Tibial artery (tissue), 4 donors: ENCODE measurements at regions not wholly inside any gene's neighbourhood (a gene's known extent, or its start where the extent isn't known, plus 50 kb on each side); places are given as distances from the start of the nearest gene placed in this dataset.

Experiments
- DNase-seq, 2 donors: peaks; one replicate each; pipeline ENCODE4 v3.0.0-alpha.2; 2019
- H3K27ac ChIP-seq, 2 donors: fragments of 200-600 bp; sonication (generic) in 1 of 2; 1 replicate in 1 of 2; 2 replicates in 1 of 2; pipeline ENCODE4 v1.5.1; 2018 to 2019; ENCODE audit warnings: mild to moderate bottlenecking in 1 of 2
- H3K27me3 ChIP-seq, 2 donors: fragments of 200-600 bp; sonication (generic) in 1 of 2; one replicate each; pipeline versions ENCODE4 v1.5.1 to v1.6.0; 2016 to 2019
- H3K36me3 ChIP-seq, 3 donors: fragments of 200-600 bp; sonication (generic) in 2 of 3; one replicate each; pipeline ENCODE4 v1.5.1; 2016 to 2019; ENCODE audit warnings: mild to moderate bottlenecking in 2 of 3
- H3K4me1 ChIP-seq, 4 donors: fragments of 200-600 bp; sonication (generic) in 2 of 4; 1 replicate in 3 of 4; 2 replicates in 1 of 4; pipeline ENCODE4 v1.5.1; 2016 to 2019
- H3K4me3 ChIP-seq, 2 donors: fragments of 200-600 bp; sonication (generic) in 1 of 2; 1 replicate in 1 of 2; 2 replicates in 1 of 2; pipeline ENCODE4 v1.5.1; 2018 to 2019; ENCODE audit warnings: mild to moderate bottlenecking in 2 of 2
- H3K9me3 ChIP-seq, 3 donors: fragments of 200-600 bp; sonication (generic) in 1 of 3; one replicate each; pipeline ENCODE4 v1.5.1; 2016 to 2019
- CTCF ChIP-seq, 2 experiments: fragments of 200-600 bp in 1 of 2; fragments of 450-650 bp in 1 of 2; IDR thresholded peaks; one replicate each; pipeline ENCODE4 v1.5.1; 2017 to 2019; ENCODE audit warnings: antibody characterized with exemption in 2 of 2, mild to moderate bottlenecking in 1 of 2, moderate library complexity in 1 of 2
- intact Hi-C: fragments of 100-400 bp; cut with DNase I; formaldehyde crosslinking; loops from one replicate; pipeline ENCODE4 v1.15.0; 2023; ENCODE audit warnings: low total_unique reads

GRCh38 chr1:244173240-244173639 lies 122.2 kb downstream of the ZBTB18 start:
- intact Hi-C loops: no loop called here
- no peak overlapping the region for H3K27ac ChIP-seq
- peaks cover 0 to 21% (median 2%) of the 10 kb centered on the region in 4 donors for H3K4me1 ChIP-seq
- H3K36me3 ChIP-seq: no peaks in the 10 kb centered on the region
- TF ChIP-seq CTCF (IDR thresholded peaks at IDR 0.05): no peak
- no peak for DNase-seq
- H3K9me3 ChIP-seq: no peaks in the 10 kb centered on the region
- H3K4me3 ChIP-seq: no peak overlapping the region
- H3K27me3 ChIP-seq: no peaks in the 10 kb centered on the region

- Histone ChIP-seq H3K4me3 (no peak overlapping the region), H3K9me3 (no peaks in the 10 kb centered on the region), H3K36me3 (no peaks in the 10 kb centered on the region), H3K27ac (no peak overlapping the region), H3K27me3 (no peaks in the 10 kb centered on the region), H3K4me1 (peaks cover 0 to 21% (median 2%) of the 10 kb centered on the region in 4 donors)
- DNase-seq: no peak
- intact Hi-C loops: no loop called here
- no peak for TF ChIP-seq CTCF (IDR thresholded peaks at IDR 0.05)
Observed at GRCh38 chr1:244173769-244174168, 122.7 kb downstream of the ZBTB18 start.

- Histone ChIP-seq H3K27me3 (no peaks in the 10 kb centered on the region), H3K4me3 (no peak overlapping the region), H3K27ac (no peak overlapping the region), H3K9me3 (no peaks in the 10 kb centered on the region), H3K4me1 (peaks cover 0 to 21% (median 2%) of the 10 kb centered on the region in 4 donors), H3K36me3 (no peaks in the 10 kb centered on the region)
- intact Hi-C loops: no loop called here
- DNase-seq: no peak
- no peak for TF ChIP-seq CTCF (IDR thresholded peaks at IDR 0.05)
Observed at GRCh38 chr1:244174922-244175521, 123.9 kb downstream of the ZBTB18 start.

GRCh38 chr1:244176201-244176600 lies 125.1 kb downstream of the ZBTB18 start:
- no peaks in the 10 kb centered on the region for H3K27me3 ChIP-seq
- intact Hi-C loops: no loop called here
- DNase-seq: no peak
- TF ChIP-seq CTCF (IDR thresholded peaks at IDR 0.05): no peak
- H3K36me3 ChIP-seq: no peaks in the 10 kb centered on the region
- no peak overlapping the region for H3K27ac ChIP-seq
- H3K4me3 ChIP-seq: no peak overlapping the region
- H3K9me3 ChIP-seq: no peaks in the 10 kb centered on the region
- H3K4me1 ChIP-seq: peaks cover 0 to 19% (median 2%) of the 10 kb centered on the region in 4 donors

GRCh38 chr1:244180256-244180655 lies 129.2 kb downstream of the ZBTB18 start:
- no peaks in the 10 kb centered on the region for H3K9me3 ChIP-seq
- no peak for TF ChIP-seq CTCF (IDR thresholded peaks at IDR 0.05)
- intact Hi-C loops: no loop called here

GRCh38 chr1:244181867-244182266 lies 130.8 kb downstream of the ZBTB18 start:
- no peak for TF ChIP-seq CTCF (IDR thresholded peaks at IDR 0.05)
- no peak overlapping the region for H3K4me3 ChIP-seq
- H3K27me3 ChIP-seq: no peaks in the 10 kb centered on the region
- no peaks in the 10 kb centered on the region for H3K36me3 ChIP-seq
- no peak for DNase-seq
- intact Hi-C loops: no loop called here
- no peaks in the 10 kb centered on the region for H3K9me3 ChIP-seq
- no peaks in the 10 kb centered on the region for H3K4me1 ChIP-seq
- no peak overlapping the region for H3K27ac ChIP-seq

More at GRCh38 chr1:244180256-244180655, 129.2 kb downstream of the ZBTB18 start:
- no peak overlapping the region for H3K27ac ChIP-seq
- no peak overlapping the region for H3K4me3 ChIP-seq
- no peak for DNase-seq
- H3K4me1 ChIP-seq: no peaks in the 10 kb centered on the region
- no peaks in the 10 kb centered on the region for H3K36me3 ChIP-seq
- no peaks in the 10 kb centered on the region for H3K27me3 ChIP-seq
